Activated CD8-positive, alpha-beta memory T cell treated with anti-CD3 and anti-CD28 coated beads for 24 hours (primary cell): ENCODE measurements at regions not wholly inside any gene's neighbourhood (a gene's known extent, or its start where the extent isn't known, plus 50 kb on each side); places are given as distances from the start of the nearest gene placed in this dataset.

Source experiments
- DNase-seq: peaks from one replicate; pipeline ENCODE4 v3.0.0-alpha.2; 2020

GRCh38 chr1:17877316-17877715 lies 122.2 kb downstream of the ACTL8 start:
- DNase-seq: no peak

- DNase-seq: no peak
Measured at GRCh38 chr1:17877896-17878295, 122.8 kb downstream of the ACTL8 start.

- DNase-seq: no peak
Measured at GRCh38 chr1:17878837-17879236, 123.7 kb downstream of the ACTL8 start.

GRCh38 chr1:17880449-17880848 lies 125.3 kb downstream of the ACTL8 start:
- DNase-seq: no peak

GRCh38 chr1:17881761-17882160 lies 126.6 kb downstream of the ACTL8 start:
- no peak for DNase-seq

- no peak for DNase-seq
Measured at GRCh38 chr1:17883136-17883535, 128.0 kb downstream of the ACTL8 start.

- DNase-seq: no peak
Measured at GRCh38 chr1:17883662-17884395, 128.7 kb downstream of the ACTL8 start.

- DNase-seq: no peak
Measured at GRCh38 chr1:17885663-17886320, 130.7 kb downstream of the ACTL8 start.

GRCh38 chr1:17886386-17886785 lies 131.3 kb downstream of the ACTL8 start:
- DNase-seq: no peak

- peak; percentile 40 for DNase-seq
Measured at GRCh38 chr1:17886838-17887441, 131.8 kb downstream of the ACTL8 start.

GRCh38 chr1:17887661-17888371 lies 132.7 kb downstream of the ACTL8 start:
- DNase-seq: no peak

GRCh38 chr1:17890056-17890814 lies 135.1 kb downstream of the ACTL8 start:
- DNase-seq: no peak

- DNase-seq: no peak
Measured at GRCh38 chr1:17890815-17891191, 135.7 kb downstream of the ACTL8 start.

- no peak for DNase-seq
Measured at GRCh38 chr1:17891205-17892110, 136.3 kb downstream of the ACTL8 start.

GRCh38 chr1:17892225-17892624 lies 137.1 kb downstream of the ACTL8 start:
- no peak for DNase-seq

- DNase-seq: no peak
Measured at GRCh38 chr1:17892851-17893250, 137.7 kb downstream of the ACTL8 start.

GRCh38 chr1:17893891-17894631 lies 138.9 kb downstream of the ACTL8 start:
- no peak for DNase-seq

GRCh38 chr1:17895401-17895800 lies 140.3 kb downstream of the ACTL8 start:
- DNase-seq: no peak

GRCh38 chr1:17895986-17896385 lies 140.9 kb downstream of the ACTL8 start:
- no peak for DNase-seq

- no peak for DNase-seq
Measured at GRCh38 chr1:17903386-17903785, 148.3 kb downstream of the ACTL8 start.

GRCh38 chr1:17904290-17904689 lies 149.2 kb downstream of the ACTL8 start:
- DNase-seq: no peak
